OCI-LY3 (cell line): ENCODE measurements at regions not wholly inside any gene's neighbourhood (a gene's known extent, or its start where the extent isn't known, plus 50 kb on each side); places are given as distances from the start of the nearest gene placed in this dataset.

Experiments
- H2AFZ ChIP-seq: fragments of 200-600, 300-600 bp; shearing (Covaris generic); 2 replicates; pipeline ENCODE4 v1.6.0; 2014; ENCODE audit warnings: antibody characterized with exemption, low read depth, low read length
- H3K27ac ChIP-seq: fragments of 200-600, 300-600 bp; sonication (generic); 2 replicates; pipeline ENCODE4 v1.5.1; 2014; ENCODE audit warnings: mild to moderate bottlenecking, low read length, moderate library complexity, mixed read lengths
- H3K27me3 ChIP-seq: fragments of 200-600, 300-600 bp; sonication (generic); 2 replicates; pipeline ENCODE4 v1.6.1; 2014; ENCODE audit warnings: low read depth, low read length, mixed read lengths
- H3K36me3 ChIP-seq: fragments of 200-600, 300-600 bp; sonication (generic); replicated peaks from 2 replicates; pipeline ENCODE3; 2014; ENCODE audit warnings: low read depth, low read length, mixed read lengths
- H3K4me1 ChIP-seq: fragments of 300-600, 200-600 bp; sonication (generic); 2 replicates; pipeline ENCODE4 v1.6.1; 2014; ENCODE audit warnings: low read length, mixed read lengths
- H3K4me2 ChIP-seq: fragments of 200-600, 300-600 bp; sonication (generic); 2 replicates; pipeline ENCODE4 v1.6.1; 2014; ENCODE audit warnings: low read length, mixed read lengths
- H3K4me3 ChIP-seq: fragments of 300-600, 200-600 bp; sonication (generic); 2 replicates; pipeline ENCODE4 v1.5.1; 2014; ENCODE audit warnings: antibody characterized with exemption, mild to moderate bottlenecking, low read length, moderate library complexity
- H3K79me2 ChIP-seq: fragments of 300-600, 200-600 bp; shearing (Covaris generic); 2 replicates; pipeline ENCODE4 v1.6.1; 2014; ENCODE audit warnings: mild to moderate bottlenecking, low read length, mixed read lengths
- H3K9ac ChIP-seq: fragments of 300-600, 200-600 bp; shearing (Covaris generic); 2 replicates; pipeline ENCODE4 v1.6.0; 2014; ENCODE audit warnings: mild to moderate bottlenecking, low read length, moderate library complexity
- H3K9me3 ChIP-seq: fragments of 200-600, 300-600 bp; shearing (Covaris generic); 2 replicates; pipeline ENCODE4 v1.6.1; 2014; ENCODE audit warnings: low read length, mixed read lengths; ENCODE audit not compliant: insufficient read depth
- H4K20me1 ChIP-seq: fragments of 200-600, 300-600 bp; sonication (generic); 2 replicates; pipeline ENCODE4 v1.6.1; 2016; ENCODE audit warnings: low read length, mixed read lengths; ENCODE audit not compliant: insufficient read depth
- EZH2phosphoT487 ChIP-seq: fragments of 200-600 bp; shearing (Covaris generic); IDR thresholded peaks from 2 replicates; pipeline ENCODE4 v1.6.1; 2018; ENCODE audit warnings: antibody characterized with exemption, mixed run types, low read depth
- TF ChIP-seq, protein P1 (sequence below): fragments of 200-600, 300-600 bp; sonication (generic); IDR thresholded peaks from 2 replicates; pipeline ENCODE4 v1.5.1; 2014; ENCODE audit warnings: antibody characterized with exemption, low read length, low read depth

DNA sequence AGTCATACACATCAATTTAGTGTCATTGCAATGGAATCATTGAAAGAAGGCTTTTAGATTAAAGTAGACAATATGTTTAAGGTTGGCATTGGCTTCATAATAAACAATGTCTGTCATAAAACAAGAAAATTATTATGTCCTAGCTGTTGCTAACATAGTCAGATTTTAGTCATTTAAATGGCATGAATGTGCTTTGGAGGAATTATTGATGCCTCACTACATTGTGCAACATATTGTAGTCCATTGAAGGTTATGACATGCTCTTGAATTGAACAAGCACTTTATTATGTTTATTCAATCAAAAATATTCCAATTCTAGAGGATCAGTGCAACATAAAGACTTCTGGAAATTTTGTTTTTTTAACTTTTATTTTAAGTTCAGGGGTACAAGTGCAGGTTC is 489.8 kb upstream of the AMOT start:
- Histone ChIP-seq H3K9ac (no peak overlapping the region), H4K20me1 (no peaks in the 10 kb centered on the region), H2AFZ (no peak overlapping the region), H3K4me3 (no peak overlapping the region), H3K9me3 (no peaks in the 10 kb centered on the region), H3K27me3 (no peaks in the 10 kb centered on the region), H3K79me2 (no peaks in the 10 kb centered on the region), H3K27ac (no peak overlapping the region), H3K36me3 (no peaks in the 10 kb centered on the region), H3K4me1 (0 out of 2 replicates have a peak, but pooled peaks cover 3% of the 10 kb centered on the region), H3K4me2 (no peak overlapping the region)
- no peak for TF ChIP-seq EZH2phosphoT487
- TF ChIP-seq, protein P1, sequence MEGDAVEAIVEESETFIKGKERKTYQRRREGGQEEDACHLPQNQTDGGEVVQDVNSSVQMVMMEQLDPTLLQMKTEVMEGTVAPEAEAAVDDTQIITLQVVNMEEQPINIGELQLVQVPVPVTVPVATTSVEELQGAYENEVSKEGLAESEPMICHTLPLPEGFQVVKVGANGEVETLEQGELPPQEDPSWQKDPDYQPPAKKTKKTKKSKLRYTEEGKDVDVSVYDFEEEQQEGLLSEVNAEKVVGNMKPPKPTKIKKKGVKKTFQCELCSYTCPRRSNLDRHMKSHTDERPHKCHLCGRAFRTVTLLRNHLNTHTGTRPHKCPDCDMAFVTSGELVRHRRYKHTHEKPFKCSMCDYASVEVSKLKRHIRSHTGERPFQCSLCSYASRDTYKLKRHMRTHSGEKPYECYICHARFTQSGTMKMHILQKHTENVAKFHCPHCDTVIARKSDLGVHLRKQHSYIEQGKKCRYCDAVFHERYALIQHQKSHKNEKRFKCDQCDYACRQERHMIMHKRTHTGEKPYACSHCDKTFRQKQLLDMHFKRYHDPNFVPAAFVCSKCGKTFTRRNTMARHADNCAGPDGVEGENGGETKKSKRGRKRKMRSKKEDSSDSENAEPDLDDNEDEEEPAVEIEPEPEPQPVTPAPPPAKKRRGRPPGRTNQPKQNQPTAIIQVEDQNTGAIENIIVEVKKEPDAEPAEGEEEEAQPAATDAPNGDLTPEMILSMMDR, result no peak

DNA sequence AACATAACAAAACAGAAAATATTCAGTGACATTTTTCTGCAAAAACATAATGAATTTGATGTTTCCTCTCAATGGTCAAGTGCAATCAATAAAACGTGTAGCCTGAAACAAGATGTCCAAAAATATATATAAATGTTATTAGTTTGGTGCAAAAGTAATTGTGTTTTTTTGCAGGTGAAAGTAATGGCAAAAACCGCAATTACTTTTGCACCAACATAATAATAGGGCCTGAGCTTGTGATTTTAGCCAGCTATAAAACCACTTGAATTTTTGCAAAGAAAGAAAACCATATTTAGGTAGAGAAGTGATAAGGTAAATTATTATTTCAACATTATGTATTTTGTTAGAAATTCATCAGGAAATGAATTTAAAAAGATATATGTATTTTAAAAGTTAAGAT is 475.3 kb upstream of the AMOT start:
- H3K4me2 ChIP-seq, result no peak overlapping the region
- H3K9me3 ChIP-seq, result no peaks in the 10 kb centered on the region
- TF ChIP-seq EZH2phosphoT487, result no peak
- TF ChIP-seq, protein P1, result no peak
- no peak overlapping the region for H3K9ac ChIP-seq
- no peak overlapping the region for H3K27ac ChIP-seq
- H3K4me3 ChIP-seq, result no peak overlapping the region
- no peak overlapping the region for H2AFZ ChIP-seq
- no peaks in the 10 kb centered on the region for H3K4me1 ChIP-seq
- H3K79me2 ChIP-seq, result no peaks in the 10 kb centered on the region
- no peaks in the 10 kb centered on the region for H3K27me3 ChIP-seq
- no peaks in the 10 kb centered on the region for H3K36me3 ChIP-seq
- H4K20me1 ChIP-seq, result no peaks in the 10 kb centered on the region

DNA sequence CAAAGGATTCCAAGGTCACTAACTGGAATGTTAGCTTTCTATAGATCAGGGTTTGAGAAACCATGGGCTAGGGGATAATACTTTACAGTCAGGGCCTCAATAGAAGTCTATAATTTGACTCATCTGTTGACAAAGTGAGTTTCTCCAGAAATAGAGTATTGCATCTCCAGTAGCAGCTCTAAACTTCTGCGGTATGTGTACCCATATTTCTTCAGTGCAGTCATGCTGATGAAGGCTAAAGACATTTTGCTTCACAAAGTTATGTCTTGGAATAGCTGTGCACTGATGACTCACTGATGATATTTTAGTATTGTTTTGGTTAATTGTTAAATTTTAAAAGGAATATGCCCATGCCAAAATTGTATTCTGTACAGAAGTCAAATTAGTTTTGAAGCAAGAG is 464.9 kb upstream of the AMOT start:
- Histone ChIP-seq H3K79me2 (no peaks in the 10 kb centered on the region), H3K4me1 (no peaks in the 10 kb centered on the region), H3K9ac (no peak overlapping the region), H4K20me1 (no peaks in the 10 kb centered on the region), H3K4me2 (no peak overlapping the region), H3K4me3 (no peak overlapping the region), H3K36me3 (no peaks in the 10 kb centered on the region), H2AFZ (no peak overlapping the region), H3K9me3 (no peaks in the 10 kb centered on the region), H3K27me3 (no peaks in the 10 kb centered on the region), H3K27ac (no peak overlapping the region)
- TF ChIP-seq, protein P1, result no peak
- no peak for TF ChIP-seq EZH2phosphoT487

DNA sequence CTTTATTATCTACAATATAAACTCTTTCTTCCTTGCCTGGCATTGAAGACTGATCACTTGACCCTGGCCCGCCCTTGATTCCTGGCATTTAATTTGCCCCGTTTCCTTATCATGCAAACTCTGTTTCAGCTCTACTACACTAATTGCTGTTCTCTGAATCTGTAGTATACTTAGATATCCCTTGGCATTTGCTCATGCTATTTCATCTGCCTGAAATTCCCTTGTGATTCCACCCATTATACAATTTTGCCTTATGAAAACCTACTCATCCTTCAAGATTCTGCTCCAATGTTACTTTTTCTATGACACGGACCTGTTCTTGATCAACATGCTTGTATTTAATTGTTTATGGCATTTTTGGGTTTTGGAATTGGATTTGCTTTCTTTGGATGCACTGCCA is 459.9 kb upstream of the AMOT start:
- Histone ChIP-seq H3K4me1 (no peaks in the 10 kb centered on the region), H3K4me3 (no peak overlapping the region), H3K27me3 (no peaks in the 10 kb centered on the region), H3K36me3 (no peaks in the 10 kb centered on the region), H3K79me2 (no peaks in the 10 kb centered on the region), H3K9ac (no peak overlapping the region), H4K20me1 (no peaks in the 10 kb centered on the region), H3K4me2 (no peak overlapping the region), H2AFZ (no peak overlapping the region), H3K27ac (no peak overlapping the region), H3K9me3 (no peaks in the 10 kb centered on the region)
- TF ChIP-seq EZH2phosphoT487, result no peak
- TF ChIP-seq, protein P1, result no peak
